ENCODE measurements at regions not wholly inside any gene's neighbourhood (a gene's known extent, or its start where the extent isn't known, plus 50 kb on each side); places are given as distances from the start of the nearest gene placed in this dataset.

DNA sequence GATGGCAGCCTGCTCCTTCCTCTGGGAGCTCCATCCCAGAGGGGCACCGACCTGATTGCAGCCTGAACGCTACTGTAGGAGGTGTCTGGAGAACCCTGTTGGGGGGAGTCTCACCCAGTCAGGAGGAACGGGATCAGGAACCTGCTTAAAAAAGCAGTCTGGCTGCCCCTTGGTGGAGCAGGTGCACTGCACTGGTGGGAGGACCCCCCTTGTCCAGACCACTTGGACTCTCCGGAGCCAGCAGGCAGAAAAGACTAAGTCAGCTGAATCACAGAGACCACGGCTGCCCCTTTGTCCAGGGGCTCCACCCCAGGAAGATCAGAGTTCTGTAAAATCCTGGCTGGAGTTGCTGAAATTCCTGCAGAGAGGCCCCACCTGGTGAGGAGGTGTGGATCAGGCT is 67.3 kb upstream of the MAGEB18 start:
- DNase-seq: no peak

DNA sequence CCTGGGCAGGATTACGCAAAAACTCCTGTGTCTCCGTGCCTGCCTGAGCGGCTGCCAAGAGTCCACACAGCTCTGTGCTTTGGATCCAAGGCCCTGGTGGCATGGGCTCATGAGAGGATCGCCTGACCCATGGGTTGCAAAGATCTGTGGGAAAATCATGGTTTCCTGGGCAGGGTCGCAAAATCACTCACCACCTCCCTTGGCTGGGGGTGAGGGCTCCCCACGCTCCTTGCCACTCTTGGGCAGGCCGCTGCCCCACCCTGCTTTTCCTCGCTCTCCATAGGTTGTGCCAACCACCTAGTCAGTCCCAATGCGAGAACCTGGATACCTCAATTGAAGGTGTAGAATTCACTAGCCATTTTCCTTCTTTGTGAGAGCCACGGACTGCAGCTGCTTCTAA is 66.5 kb upstream of the MAGEB18 start:
- no peak for DNase-seq

DNA sequence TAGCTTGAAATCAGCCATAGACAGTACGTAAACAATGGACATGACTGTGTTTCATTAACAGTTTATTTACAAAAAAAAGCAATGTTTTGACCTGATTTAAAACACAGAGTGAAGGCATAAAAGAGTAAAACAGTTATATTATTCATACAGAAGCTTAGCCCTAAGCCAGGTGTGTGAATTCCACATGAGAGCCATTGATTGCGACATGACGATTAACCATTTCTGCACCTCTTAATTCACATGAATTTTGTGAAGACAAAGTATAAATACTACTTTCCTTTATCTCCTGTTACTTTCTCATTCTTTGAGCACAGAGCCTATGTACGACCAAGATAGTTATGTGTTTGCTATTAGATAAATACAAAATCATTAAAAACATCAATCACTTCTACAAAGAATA is 55.0 kb upstream of the MAGEB18 start:
- DNase-seq: no peak

All from femur (tissue), 1 donor.